H1 (cell line): ENCODE measurements at regions not wholly inside any gene's neighbourhood (a gene's known extent, or its start where the extent isn't known, plus 50 kb on each side); places are given as distances from the start of the nearest gene placed in this dataset.

Experiments used
- CHD2 ChIP-seq: IDR thresholded peaks from 2 replicates; pipeline ENCODE4 v1.6.1; 2012; ENCODE audit warnings: low read length, improper control_type of control experiment
- CTBP2 ChIP-seq: IDR thresholded peaks from 2 replicates; pipeline ENCODE4 v1.7.0; 2011; ENCODE audit warnings: borderline replicate concordance, mild to moderate bottlenecking, moderate library complexity, mixed read lengths, low read length; ENCODE audit not compliant: insufficient read depth, insufficient read length
- FOSL1 ChIP-seq: IDR thresholded peaks from 2 replicates; pipeline ENCODE4 v1.6.1; 2011; ENCODE audit warnings: mild to moderate bottlenecking, low read depth, low read length, moderate library complexity; ENCODE audit not compliant: insufficient read depth
- KDM5A ChIP-seq: fragments of 200-600 bp; IDR thresholded peaks from 2 replicates; pipeline ENCODE4 v1.7.1; 2012; ENCODE audit warnings: mild to moderate bottlenecking, low read length, inconsistent platforms, mixed read lengths
- MAFK ChIP-seq: IDR thresholded peaks from 2 replicates; pipeline ENCODE4 v1.6.1; 2012; ENCODE audit warnings: low read depth, mild to moderate bottlenecking, improper control_type of control experiment, low read length
- POLR2AphosphoS5 ChIP-seq: IDR thresholded peaks from 2 replicates; pipeline ENCODE4 v1.6.1; 2011; ENCODE audit warnings: low read depth, low read length
- POU5F1 ChIP-seq: IDR thresholded peaks from 2 replicates; pipeline ENCODE4 v1.6.1; 2011; ENCODE audit warnings: low read depth, mild to moderate bottlenecking, low read length, moderate library complexity
- SIRT6 ChIP-seq: IDR thresholded peaks from one replicate; pipeline ENCODE4 v1.7.1; 2012; ENCODE audit warnings: low read length, inconsistent platforms
- SIX5 ChIP-seq: IDR thresholded peaks from 2 replicates; pipeline ENCODE4 v1.6.1; 2011; ENCODE audit warnings: mild to moderate bottlenecking, low read depth, low read length
- SP2 ChIP-seq: IDR thresholded peaks from 2 replicates; pipeline ENCODE4 v1.6.1; 2012; ENCODE audit warnings: mild to moderate bottlenecking, low read length, inconsistent platforms
- SUZ12 ChIP-seq: fragments of 200-600 bp; sonication (generic); IDR thresholded peaks from 2 replicates; pipeline ENCODE4 v1.6.1; 2012; ENCODE audit warnings: mild to moderate bottlenecking, inconsistent platforms, low read length, moderate library complexity, mixed read lengths
- TAF1 ChIP-seq: IDR thresholded peaks from 2 replicates; pipeline ENCODE4 v1.6.1; 2011; ENCODE audit warnings: mild to moderate bottlenecking, low read depth, low read length
- TEAD4 ChIP-seq: IDR thresholded peaks from 2 replicates; pipeline ENCODE4 v1.6.1; 2012; ENCODE audit warnings: low read depth, low read length, inconsistent platforms, mixed read lengths
- TF ChIP-seq, protein P1 (sequence below): fragments of 300-600 bp; sonication (generic); IDR thresholded peaks from 2 replicates; pipeline ENCODE4 v1.7.1; 2012; ENCODE audit warnings: low read length, moderate library complexity, mild to moderate bottlenecking, inconsistent platforms; ENCODE audit not compliant: insufficient replicate concordance

GRCh38 chr2:52536929-52537460, 1230.6 kb upstream of the CHAC2 start (continued):
- TF ChIP-seq, protein P1, sequence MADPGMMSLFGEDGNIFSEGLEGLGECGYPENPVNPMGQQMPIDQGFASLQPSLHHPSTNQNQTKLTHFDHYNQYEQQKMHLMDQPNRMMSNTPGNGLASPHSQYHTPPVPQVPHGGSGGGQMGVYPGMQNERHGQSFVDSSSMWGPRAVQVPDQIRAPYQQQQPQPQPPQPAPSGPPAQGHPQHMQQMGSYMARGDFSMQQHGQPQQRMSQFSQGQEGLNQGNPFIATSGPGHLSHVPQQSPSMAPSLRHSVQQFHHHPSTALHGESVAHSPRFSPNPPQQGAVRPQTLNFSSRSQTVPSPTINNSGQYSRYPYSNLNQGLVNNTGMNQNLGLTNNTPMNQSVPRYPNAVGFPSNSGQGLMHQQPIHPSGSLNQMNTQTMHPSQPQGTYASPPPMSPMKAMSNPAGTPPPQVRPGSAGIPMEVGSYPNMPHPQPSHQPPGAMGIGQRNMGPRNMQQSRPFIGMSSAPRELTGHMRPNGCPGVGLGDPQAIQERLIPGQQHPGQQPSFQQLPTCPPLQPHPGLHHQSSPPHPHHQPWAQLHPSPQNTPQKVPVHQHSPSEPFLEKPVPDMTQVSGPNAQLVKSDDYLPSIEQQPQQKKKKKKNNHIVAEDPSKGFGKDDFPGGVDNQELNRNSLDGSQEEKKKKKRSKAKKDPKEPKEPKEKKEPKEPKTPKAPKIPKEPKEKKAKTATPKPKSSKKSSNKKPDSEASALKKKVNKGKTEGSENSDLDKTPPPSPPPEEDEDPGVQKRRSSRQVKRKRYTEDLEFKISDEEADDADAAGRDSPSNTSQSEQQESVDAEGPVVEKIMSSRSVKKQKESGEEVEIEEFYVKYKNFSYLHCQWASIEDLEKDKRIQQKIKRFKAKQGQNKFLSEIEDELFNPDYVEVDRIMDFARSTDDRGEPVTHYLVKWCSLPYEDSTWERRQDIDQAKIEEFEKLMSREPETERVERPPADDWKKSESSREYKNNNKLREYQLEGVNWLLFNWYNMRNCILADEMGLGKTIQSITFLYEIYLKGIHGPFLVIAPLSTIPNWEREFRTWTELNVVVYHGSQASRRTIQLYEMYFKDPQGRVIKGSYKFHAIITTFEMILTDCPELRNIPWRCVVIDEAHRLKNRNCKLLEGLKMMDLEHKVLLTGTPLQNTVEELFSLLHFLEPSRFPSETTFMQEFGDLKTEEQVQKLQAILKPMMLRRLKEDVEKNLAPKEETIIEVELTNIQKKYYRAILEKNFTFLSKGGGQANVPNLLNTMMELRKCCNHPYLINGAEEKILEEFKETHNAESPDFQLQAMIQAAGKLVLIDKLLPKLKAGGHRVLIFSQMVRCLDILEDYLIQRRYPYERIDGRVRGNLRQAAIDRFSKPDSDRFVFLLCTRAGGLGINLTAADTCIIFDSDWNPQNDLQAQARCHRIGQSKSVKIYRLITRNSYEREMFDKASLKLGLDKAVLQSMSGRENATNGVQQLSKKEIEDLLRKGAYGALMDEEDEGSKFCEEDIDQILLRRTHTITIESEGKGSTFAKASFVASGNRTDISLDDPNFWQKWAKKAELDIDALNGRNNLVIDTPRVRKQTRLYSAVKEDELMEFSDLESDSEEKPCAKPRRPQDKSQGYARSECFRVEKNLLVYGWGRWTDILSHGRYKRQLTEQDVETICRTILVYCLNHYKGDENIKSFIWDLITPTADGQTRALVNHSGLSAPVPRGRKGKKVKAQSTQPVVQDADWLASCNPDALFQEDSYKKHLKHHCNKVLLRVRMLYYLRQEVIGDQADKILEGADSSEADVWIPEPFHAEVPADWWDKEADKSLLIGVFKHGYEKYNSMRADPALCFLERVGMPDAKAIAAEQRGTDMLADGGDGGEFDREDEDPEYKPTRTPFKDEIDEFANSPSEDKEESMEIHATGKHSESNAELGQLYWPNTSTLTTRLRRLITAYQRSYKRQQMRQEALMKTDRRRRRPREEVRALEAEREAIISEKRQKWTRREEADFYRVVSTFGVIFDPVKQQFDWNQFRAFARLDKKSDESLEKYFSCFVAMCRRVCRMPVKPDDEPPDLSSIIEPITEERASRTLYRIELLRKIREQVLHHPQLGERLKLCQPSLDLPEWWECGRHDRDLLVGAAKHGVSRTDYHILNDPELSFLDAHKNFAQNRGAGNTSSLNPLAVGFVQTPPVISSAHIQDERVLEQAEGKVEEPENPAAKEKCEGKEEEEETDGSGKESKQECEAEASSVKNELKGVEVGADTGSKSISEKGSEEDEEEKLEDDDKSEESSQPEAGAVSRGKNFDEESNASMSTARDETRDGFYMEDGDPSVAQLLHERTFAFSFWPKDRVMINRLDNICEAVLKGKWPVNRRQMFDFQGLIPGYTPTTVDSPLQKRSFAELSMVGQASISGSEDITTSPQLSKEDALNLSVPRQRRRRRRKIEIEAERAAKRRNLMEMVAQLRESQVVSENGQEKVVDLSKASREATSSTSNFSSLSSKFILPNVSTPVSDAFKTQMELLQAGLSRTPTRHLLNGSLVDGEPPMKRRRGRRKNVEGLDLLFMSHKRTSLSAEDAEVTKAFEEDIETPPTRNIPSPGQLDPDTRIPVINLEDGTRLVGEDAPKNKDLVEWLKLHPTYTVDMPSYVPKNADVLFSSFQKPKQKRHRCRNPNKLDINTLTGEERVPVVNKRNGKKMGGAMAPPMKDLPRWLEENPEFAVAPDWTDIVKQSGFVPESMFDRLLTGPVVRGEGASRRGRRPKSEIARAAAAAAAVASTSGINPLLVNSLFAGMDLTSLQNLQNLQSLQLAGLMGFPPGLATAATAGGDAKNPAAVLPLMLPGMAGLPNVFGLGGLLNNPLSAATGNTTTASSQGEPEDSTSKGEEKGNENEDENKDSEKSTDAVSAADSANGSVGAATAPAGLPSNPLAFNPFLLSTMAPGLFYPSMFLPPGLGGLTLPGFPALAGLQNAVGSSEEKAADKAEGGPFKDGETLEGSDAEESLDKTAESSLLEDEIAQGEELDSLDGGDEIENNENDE: no peak
- TF ChIP-seq SIRT6: no peak
- TF ChIP-seq TAF1: no peak
- no peak for TF ChIP-seq SUZ12
- no peak for TF ChIP-seq POLR2AphosphoS5
- no peak for TF ChIP-seq FOSL1
- no peak for TF ChIP-seq CTBP2
- TF ChIP-seq SIX5: no peak
- TF ChIP-seq SP2: no peak
- TF ChIP-seq CHD2: no peak
- TF ChIP-seq POU5F1: no peak
- no peak for TF ChIP-seq MAFK
- no peak for TF ChIP-seq KDM5A
- no peak for TF ChIP-seq TEAD4
